HG02759 (cell line): ENCODE measurements at regions not wholly inside any gene's neighbourhood (a gene's known extent, or its start where the extent isn't known, plus 50 kb on each side); places are given as distances from the start of the nearest gene placed in this dataset.

Experiments used
- ATAC-seq: cut with Tn5 transposase; IDR thresholded peaks from one replicate; pipeline ENCODE4 v1.9.1; 2021; ENCODE audit warnings: mild to moderate bottlenecking, moderate library complexity; ENCODE audit not compliant: unreplicated experiment

- ATAC-seq, result no peak
Observed at GRCh38 chr2:54388076-54388475, 68.1 kb upstream of the SPTBN1 start.

- no peak for ATAC-seq
Observed at GRCh38 chr2:54392555-54393324, 63.4 kb upstream of the SPTBN1 start.

DNA sequence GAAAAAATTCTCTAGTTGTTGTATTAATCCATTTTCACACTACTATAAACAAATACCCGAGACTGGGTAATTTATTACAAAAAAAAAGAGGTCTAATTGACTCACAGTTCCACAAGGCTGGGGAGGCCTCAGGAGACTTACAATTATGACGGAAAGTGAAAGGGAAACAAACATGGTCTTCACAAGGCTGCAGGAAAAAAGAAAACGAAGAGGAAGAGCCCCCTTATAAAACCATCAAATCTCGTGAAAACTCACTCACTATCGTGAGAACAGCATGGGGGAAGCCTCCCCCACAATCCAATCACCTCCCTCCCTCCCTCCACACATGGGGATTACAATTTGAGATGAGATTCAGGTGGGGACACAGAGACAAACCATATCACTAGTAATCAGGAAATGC is 61.7 kb upstream of the SPTBN1 start:
- ATAC-seq, result peak; percentile 75

GRCh38 chr2:54396107-54396506 is 60.0 kb upstream of the SPTBN1 start:
- ATAC-seq, result no peak

GRCh38 chr2:54396798-54397197 is 59.3 kb upstream of the SPTBN1 start:
- no peak for ATAC-seq

DNA sequence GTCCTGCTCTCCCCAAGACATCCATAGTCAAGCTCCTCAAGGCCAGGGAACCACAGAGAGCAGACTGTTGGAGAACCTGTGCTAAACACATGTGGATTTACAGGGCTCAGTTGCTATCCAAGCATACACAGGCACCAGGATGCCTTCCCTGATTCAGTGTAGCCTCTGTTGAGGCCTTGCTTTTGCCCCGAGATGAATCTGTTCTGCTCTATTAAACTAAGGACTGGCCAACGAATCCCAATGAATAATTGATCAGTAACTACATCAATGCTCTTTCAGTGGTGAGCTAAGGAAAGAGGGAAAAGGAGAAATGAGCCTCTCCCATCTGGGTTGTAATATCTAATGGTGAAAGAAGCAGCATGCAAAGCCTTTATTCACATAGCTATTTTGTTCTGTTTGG is 58.7 kb upstream of the SPTBN1 start:
- no peak for ATAC-seq

DNA sequence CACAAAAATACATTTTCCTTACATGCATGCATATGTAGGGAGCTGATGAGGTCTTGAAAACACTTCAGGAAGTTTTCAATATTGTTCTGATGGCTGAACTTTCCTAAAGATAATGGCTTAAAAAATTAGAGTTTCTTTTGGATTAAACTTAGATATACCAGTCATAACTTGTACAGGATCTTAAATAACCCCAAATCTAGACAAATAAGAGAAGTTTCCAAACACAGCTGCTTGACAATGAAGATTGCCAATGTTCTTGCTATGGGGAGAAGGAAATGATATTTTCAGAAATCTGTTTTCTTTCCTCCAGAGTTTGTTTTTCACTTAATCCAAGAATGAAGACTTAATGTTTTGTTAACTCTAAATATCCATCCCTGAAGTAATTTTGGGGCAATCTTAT is 54.6 kb upstream of the SPTBN1 start:
- ATAC-seq, result no peak

- ATAC-seq, result no peak
Observed at GRCh38 chr2:54402350-54402749, 53.8 kb upstream of the SPTBN1 start.

- no peak for ATAC-seq
Observed at GRCh38 chr2:54403512-54404238, 52.5 kb upstream of the SPTBN1 start.

DNA sequence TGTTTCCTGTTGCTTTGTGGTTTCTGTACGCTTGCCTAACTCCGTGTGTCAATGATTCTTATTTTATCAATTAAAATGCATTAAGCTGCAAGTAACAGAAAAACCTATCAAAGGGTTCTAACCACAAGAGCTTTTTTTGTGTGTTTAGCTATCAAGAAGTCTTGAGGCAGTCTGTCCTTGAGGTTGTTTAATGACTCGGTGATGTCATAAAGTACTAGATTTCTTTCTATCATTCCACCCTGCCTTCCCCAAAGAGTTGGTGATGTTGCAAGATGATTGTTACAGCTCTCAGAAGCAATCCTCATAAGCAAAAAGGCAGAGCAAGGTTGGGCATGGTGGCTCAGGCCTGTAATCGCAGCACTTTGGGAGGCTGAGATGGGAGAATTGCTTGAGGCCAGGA is 51.9 kb upstream of the SPTBN1 start:
- no peak for ATAC-seq

DNA sequence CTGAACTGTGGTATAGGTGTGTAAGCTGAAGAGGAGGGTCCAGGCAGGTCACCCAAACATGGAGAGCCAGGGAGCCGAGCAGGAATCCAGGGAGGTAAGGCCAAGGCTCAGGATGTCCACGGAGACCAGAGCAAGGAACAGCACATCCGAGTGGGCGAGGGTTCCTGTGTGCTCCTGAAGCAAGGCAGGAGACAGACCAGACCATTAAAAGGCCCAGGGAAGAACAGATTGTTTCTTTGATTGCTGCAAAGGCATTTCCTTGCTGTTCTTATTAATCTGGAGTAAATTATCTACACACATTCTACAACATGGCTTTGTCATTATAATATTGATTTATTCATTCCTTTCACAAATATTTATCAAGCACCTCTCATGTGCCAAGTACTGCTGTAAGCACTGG is 50.1 kb upstream of the SPTBN1 start:
- no peak for ATAC-seq
